Stomach (tissue), 8 donors: ENCODE measurements at regions not wholly inside any gene's neighbourhood (a gene's known extent, or its start where the extent isn't known, plus 50 kb on each side); places are given as distances from the start of the nearest gene placed in this dataset.

Experiments used
- DNase-seq, 2 donors: peaks; one replicate each; pipeline versions ENCODE4 v3.0.0 to v3.0.0-alpha.2; 2013 to 2019
- H3K27ac ChIP-seq, 5 donors: fragments of 200-600 bp in 4 of 5; sonication (generic) in 4 of 5; one replicate each; pipeline ENCODE4 v1.5.1; 2013 to 2019; ENCODE audit warnings: mild to moderate bottlenecking in 1 of 5, moderate library complexity in 1 of 5
- H3K27me3 ChIP-seq, 3 donors: fragments of 200-600 bp; sonication (generic); one replicate each; pipeline ENCODE4 v1.5.1; 2017 to 2019; ENCODE audit warnings: mixed run types in 1 of 3
- H3K36me3 ChIP-seq, 4 donors: fragments of 200-600 bp; sonication (generic); 1 replicate in 3 of 4; 2 replicates in 1 of 4; pipeline ENCODE4 v1.5.1; 2016 to 2019
- H3K4me1 ChIP-seq, 4 donors: fragments of 200-600 bp; sonication (generic); one replicate each; pipeline ENCODE4 v1.5.1; 2016 to 2019
- H3K4me3 ChIP-seq, 4 donors: fragments of 200-600 bp; sonication (generic) in 3 of 4; one replicate each; pipeline ENCODE4 v1.5.1; 2016 to 2019; ENCODE audit warnings: mild to moderate bottlenecking in 1 of 4
- H3K9me3 ChIP-seq, 4 donors: fragments of 200-600 bp; sonication (generic); one replicate each; pipeline ENCODE4 v1.5.1; 2016 to 2019
- CTCF ChIP-seq, 7 experiments: fragments of 450-650 bp in 4 of 7; fragments of 200-600 bp in 3 of 7; sonication (generic) in 3 of 7; IDR thresholded peaks; one replicate each; pipeline ENCODE4 v1.5.1; 2016 to 2019; ENCODE audit warnings: antibody characterized with exemption in 7 of 7, control low read depth in 2 of 7, mild to moderate bottlenecking in 1 of 7
- EP300 ChIP-seq: sonication (generic); formaldehyde crosslinking; IDR thresholded peaks from one replicate; pipeline ENCODE4 v1.6.1; 2017; ENCODE audit warnings: antibody characterized with exemption
- POLR2A ChIP-seq, 4 donors: fragments of 450-650 bp; IDR thresholded peaks; one replicate each; pipeline ENCODE4 v1.6.1; 2016; ENCODE audit warnings: antibody characterized with exemption in 4 of 4, control low read depth in 2 of 4, mild to moderate bottlenecking in 1 of 4, moderate library complexity in 1 of 4
- POLR2AphosphoS5 ChIP-seq, 3 donors: sonication (generic); formaldehyde crosslinking; IDR thresholded peaks; one replicate each; pipeline ENCODE4 v1.6.1; 2016; ENCODE audit warnings: antibody characterized with exemption in 3 of 3
- WGBS, 5 donors: extraction: QIAGEN DNeasy Blood & Tissue Kit in 3 of 5; methylation state at CpG; one replicate each; pipeline versions ENCODE4 v1.1.5 to v1.1.7; 2013 to 2018; 5-methylcytosine and 5-hydroxymethylcytosine counted together
- intact Hi-C: fragments of 100-400 bp; cut with DNase I; formaldehyde crosslinking; loops from one replicate; pipeline ENCODE4 v1.15.1; 2023; ENCODE audit warnings: low total_unique reads
- donor health status: healthy with polysubstance abuse.
- donor health status: Bipolar disorder and iron deficiency.
- donor health status: healthy.

GRCh38 chr16:9610727-9611126 is 519.3 kb downstream of the HAPSTR1 start:
- no peak for DNase-seq
- WGBS, 5 donors, result 65 to 80% (median 76%) methylated on average over 5 of the region's 5 CpGs
- no peaks in the 10 kb centered on the region for H3K9me3 ChIP-seq
- no peaks in the 10 kb centered on the region for H3K27me3 ChIP-seq
- intact Hi-C loops, result no loop called here
- H3K4me1 ChIP-seq, result no peaks in the 10 kb centered on the region
- TF ChIP-seq CTCF (IDR thresholded peaks at IDR 0.05) (no peak), POLR2AphosphoS5 (IDR thresholded peaks at IDR 0.05) (no peak), EP300 (no peak), POLR2A (IDR thresholded peaks at IDR 0.05) (no peak)
- H3K4me3 ChIP-seq, result no peak overlapping the region
- H3K36me3 ChIP-seq, result no peaks in the 10 kb centered on the region
- no peak overlapping the region for H3K27ac ChIP-seq

GRCh38 chr16:9612267-9612666 is 520.8 kb downstream of the HAPSTR1 start:
- no peak for TF ChIP-seq CTCF (IDR thresholded peaks at IDR 0.05)
- TF ChIP-seq POLR2A (IDR thresholded peaks at IDR 0.05), result no peak
- no peak for TF ChIP-seq EP300
- TF ChIP-seq POLR2AphosphoS5 (IDR thresholded peaks at IDR 0.05), result no peak
- H3K4me1 ChIP-seq, result no peaks in the 10 kb centered on the region
- intact Hi-C loops, result no loop called here
- H3K4me3 ChIP-seq, result no peak overlapping the region
- WGBS, 5 donors, result 50 to 56% (median 54%) methylated on average over 7 of the region's 7 CpGs
- no peak overlapping the region for H3K27ac ChIP-seq
- H3K36me3 ChIP-seq, result no peaks in the 10 kb centered on the region
- no peak for DNase-seq
- H3K9me3 ChIP-seq, result no peaks in the 10 kb centered on the region
- no peaks in the 10 kb centered on the region for H3K27me3 ChIP-seq

- Histone ChIP-seq H3K4me3 (no peak overlapping the region), H3K27ac (no peak overlapping the region), H3K9me3 (peaks cover 0 to 4% (median 2%) of the 10 kb centered on the region in 4 donors), H3K27me3 (no peaks in the 10 kb centered on the region), H3K4me1 (no peaks in the 10 kb centered on the region), H3K36me3 (no peaks in the 10 kb centered on the region)
- TF ChIP-seq POLR2AphosphoS5 (IDR thresholded peaks at IDR 0.05), result no peak
- TF ChIP-seq POLR2A (IDR thresholded peaks at IDR 0.05), result no peak
- TF ChIP-seq CTCF (IDR thresholded peaks at IDR 0.05), result no peak
- no peak for TF ChIP-seq EP300
- 69 to 77% (median 74%) methylated on average over 6 of the region's 6 CpGs for WGBS, 5 donors
- DNase-seq, result no peak
- intact Hi-C loops, result no loop called here
Measured at GRCh38 chr16:9614389-9614788, 522.9 kb downstream of the HAPSTR1 start.

- Histone ChIP-seq H3K27ac (no peak overlapping the region), H3K4me3 (no peak overlapping the region), H3K4me1 (no peaks in the 10 kb centered on the region), H3K27me3 (peaks cover 0 to 5% (median 0%) of the 10 kb centered on the region in 3 donors), H3K9me3 (peaks cover 0 to 12% (median 5%) of the 10 kb centered on the region in 4 donors), H3K36me3 (no peaks in the 10 kb centered on the region)
- DNase-seq, result no peak
- intact Hi-C loops, result no loop called here
- TF ChIP-seq POLR2A (IDR thresholded peaks at IDR 0.05) (no peak), CTCF (IDR thresholded peaks at IDR 0.05) (no peak), EP300 (no peak), POLR2AphosphoS5 (IDR thresholded peaks at IDR 0.05) (no peak)
- 56 to 66% (median 63%) methylated on average over 4 of the region's 4 CpGs for WGBS, 5 donors
Measured at GRCh38 chr16:9622268-9622667, 530.8 kb downstream of the HAPSTR1 start.
